ENCODE measurements at regions not wholly inside any gene's neighbourhood (a gene's known extent, or its start where the extent isn't known, plus 50 kb on each side); places are given as distances from the start of the nearest gene placed in this dataset.

DNA sequence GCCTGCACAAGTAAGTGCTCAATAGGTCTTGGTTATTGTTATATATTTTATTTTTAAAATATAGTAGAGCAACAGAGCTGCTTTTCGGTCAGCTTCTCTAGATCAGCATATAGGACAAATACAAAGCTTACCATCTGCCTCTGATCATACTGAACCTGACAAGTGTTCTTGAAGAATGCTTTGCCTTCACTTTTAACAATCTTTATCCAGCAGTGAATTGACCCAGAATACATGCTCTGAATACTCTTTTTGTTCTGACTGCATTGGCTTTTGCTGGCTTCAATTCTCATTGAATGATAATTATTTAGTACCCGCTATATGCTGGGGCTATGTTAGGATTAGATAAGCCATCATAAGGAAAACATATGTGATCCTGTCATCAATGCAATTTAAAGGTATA is 137.8 kb downstream of the DHRS2 start:
- no peaks in the 10 kb centered on the region for H3K9me2 ChIP-seq (replicated peaks; ENCODE audit: insufficient read depth)

DNA sequence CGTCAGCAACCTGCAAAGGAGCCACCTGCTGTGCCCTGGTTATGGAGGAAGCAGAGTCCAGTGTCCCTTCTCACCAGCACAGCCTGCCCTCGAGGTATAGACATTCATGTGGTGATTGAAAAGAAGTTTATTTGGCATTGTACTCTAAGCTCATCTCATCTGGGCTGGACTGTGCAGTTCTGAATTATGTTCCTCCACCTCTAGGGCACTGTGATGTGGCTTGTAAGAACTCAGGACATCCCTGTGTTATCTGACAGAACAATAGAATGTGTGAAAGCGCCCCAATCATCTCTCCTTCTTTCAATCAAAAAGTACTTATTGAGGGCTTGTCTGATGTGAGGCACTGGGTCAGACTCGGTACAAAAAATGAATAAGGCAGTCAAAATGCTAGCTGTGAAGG is 140.1 kb downstream of the DHRS2 start:
- H3K9me3 ChIP-seq (ENCODE audit: low read depth) = no peaks in the 10 kb centered on the region
- H3K36me3 ChIP-seq (replicated peaks; ENCODE audit: insufficient read depth, low read depth) = no peaks in the 10 kb centered on the region
- WGBS (ENCODE audit: low lambda C conversion rate, missing lambda C conversion rate) = 38% methylated on average over 4 of the region's 4 CpGs
- H3K9me2 ChIP-seq (replicated peaks; ENCODE audit: insufficient read depth) = no peaks in the 10 kb centered on the region
- no peaks in the 10 kb centered on the region for H3K4me1 ChIP-seq (ENCODE audit: insufficient read depth)
- H3K27me3 ChIP-seq = no peaks in the 10 kb centered on the region
- DNase-seq (ENCODE audit: low spot score) = no peak
- no peak overlapping the region for H3K4me3 ChIP-seq
- H3K79me2 ChIP-seq = no peaks in the 10 kb centered on the region
- H3K4me2 ChIP-seq = no peak overlapping the region
- no peak overlapping the region for H2AFZ ChIP-seq
- TF ChIP-seq EZH2phosphoT487 (IDR thresholded peaks at IDR 0.05; ENCODE audit: low read depth, severe bottlenecking, unreplicated experiment) (no peak), EZH2 (IDR thresholded peaks at IDR 0.05; ENCODE audit: borderline replicate concordance) (no peak)
- TF ChIP-seq, protein P1, sequence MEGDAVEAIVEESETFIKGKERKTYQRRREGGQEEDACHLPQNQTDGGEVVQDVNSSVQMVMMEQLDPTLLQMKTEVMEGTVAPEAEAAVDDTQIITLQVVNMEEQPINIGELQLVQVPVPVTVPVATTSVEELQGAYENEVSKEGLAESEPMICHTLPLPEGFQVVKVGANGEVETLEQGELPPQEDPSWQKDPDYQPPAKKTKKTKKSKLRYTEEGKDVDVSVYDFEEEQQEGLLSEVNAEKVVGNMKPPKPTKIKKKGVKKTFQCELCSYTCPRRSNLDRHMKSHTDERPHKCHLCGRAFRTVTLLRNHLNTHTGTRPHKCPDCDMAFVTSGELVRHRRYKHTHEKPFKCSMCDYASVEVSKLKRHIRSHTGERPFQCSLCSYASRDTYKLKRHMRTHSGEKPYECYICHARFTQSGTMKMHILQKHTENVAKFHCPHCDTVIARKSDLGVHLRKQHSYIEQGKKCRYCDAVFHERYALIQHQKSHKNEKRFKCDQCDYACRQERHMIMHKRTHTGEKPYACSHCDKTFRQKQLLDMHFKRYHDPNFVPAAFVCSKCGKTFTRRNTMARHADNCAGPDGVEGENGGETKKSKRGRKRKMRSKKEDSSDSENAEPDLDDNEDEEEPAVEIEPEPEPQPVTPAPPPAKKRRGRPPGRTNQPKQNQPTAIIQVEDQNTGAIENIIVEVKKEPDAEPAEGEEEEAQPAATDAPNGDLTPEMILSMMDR (IDR thresholded peaks at IDR 0.05; ENCODE audit: poor library complexity) = no peak
- no peaks in the 10 kb centered on the region for H4K20me1 ChIP-seq (ENCODE audit: insufficient read depth, poor library complexity, severe bottlenecking)
- H3K27ac ChIP-seq = no peak overlapping the region

More for the DNA sequence above, 137.8 kb downstream of the DHRS2 start:
- no peaks in the 10 kb centered on the region for H3K27me3 ChIP-seq
- H4K20me1 ChIP-seq (ENCODE audit: insufficient read depth, poor library complexity, severe bottlenecking) = no peaks in the 10 kb centered on the region
- H3K4me2 ChIP-seq = no peak overlapping the region
- H3K27ac ChIP-seq = no peak overlapping the region
- H2AFZ ChIP-seq = no peak overlapping the region
- no peak overlapping the region for H3K4me3 ChIP-seq
- TF ChIP-seq EZH2 (IDR thresholded peaks at IDR 0.05; ENCODE audit: borderline replicate concordance) (no peak), EZH2phosphoT487 (IDR thresholded peaks at IDR 0.05; ENCODE audit: low read depth, severe bottlenecking, unreplicated experiment) (no peak)
- TF ChIP-seq, protein P1 (IDR thresholded peaks at IDR 0.05; ENCODE audit: poor library complexity) = no peak
- WGBS (ENCODE audit: low lambda C conversion rate, missing lambda C conversion rate) = 74% methylated on average over 2 of the region's 2 CpGs
- no peaks in the 10 kb centered on the region for H3K36me3 ChIP-seq (replicated peaks; ENCODE audit: insufficient read depth, low read depth)
- no peaks in the 10 kb centered on the region for H3K9me3 ChIP-seq (ENCODE audit: low read depth)
- no peak for DNase-seq (ENCODE audit: low spot score)
- H3K4me1 ChIP-seq (ENCODE audit: insufficient read depth) = no peaks in the 10 kb centered on the region
- H3K79me2 ChIP-seq = no peaks in the 10 kb centered on the region

DNA sequence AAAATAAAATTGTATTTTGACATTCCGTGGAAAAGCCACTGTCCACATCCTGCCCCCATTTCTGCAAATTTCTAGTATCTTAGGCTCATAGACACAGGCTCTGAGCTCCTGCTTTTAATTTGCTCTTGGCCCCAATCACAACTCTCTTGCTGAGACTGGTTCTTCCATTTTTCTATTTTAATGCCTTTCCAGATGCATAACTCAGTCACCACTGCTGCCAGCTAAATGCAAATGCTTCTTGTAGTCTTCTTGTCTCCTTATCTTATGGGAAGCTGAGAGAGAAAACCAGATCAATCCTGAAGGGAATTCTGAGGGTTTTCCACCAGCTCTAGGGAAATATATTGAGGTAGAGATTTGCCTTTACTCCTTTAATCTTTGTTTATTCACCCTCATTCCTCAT is 149.0 kb downstream of the DHRS2 start:
- no peaks in the 10 kb centered on the region for H3K36me3 ChIP-seq (replicated peaks; ENCODE audit: insufficient read depth, low read depth)
- H3K9me2 ChIP-seq (replicated peaks; ENCODE audit: insufficient read depth) = no peaks in the 10 kb centered on the region
- WGBS (ENCODE audit: low lambda C conversion rate, missing lambda C conversion rate) = 83% methylated on average over 1 of the region's 1 CpG
- TF ChIP-seq EZH2phosphoT487 (IDR thresholded peaks at IDR 0.05; ENCODE audit: low read depth, severe bottlenecking, unreplicated experiment) = no peak
- TF ChIP-seq EZH2 (IDR thresholded peaks at IDR 0.05; ENCODE audit: borderline replicate concordance) = no peak
- TF ChIP-seq, protein P1 (IDR thresholded peaks at IDR 0.05; ENCODE audit: poor library complexity) = no peak
- H2AFZ ChIP-seq = no peak overlapping the region
- no peak overlapping the region for H3K4me3 ChIP-seq
- no peaks in the 10 kb centered on the region for H3K79me2 ChIP-seq
- H3K27me3 ChIP-seq = no peaks in the 10 kb centered on the region
- no peak overlapping the region for H3K4me2 ChIP-seq
- DNase-seq (ENCODE audit: low spot score) = no peak
- H3K27ac ChIP-seq = no peak overlapping the region
- H4K20me1 ChIP-seq (ENCODE audit: insufficient read depth, poor library complexity, severe bottlenecking) = no peaks in the 10 kb centered on the region
- H3K9me3 ChIP-seq (ENCODE audit: low read depth) = no peaks in the 10 kb centered on the region
- H3K4me1 ChIP-seq (ENCODE audit: insufficient read depth) = no peaks in the 10 kb centered on the region

DNA sequence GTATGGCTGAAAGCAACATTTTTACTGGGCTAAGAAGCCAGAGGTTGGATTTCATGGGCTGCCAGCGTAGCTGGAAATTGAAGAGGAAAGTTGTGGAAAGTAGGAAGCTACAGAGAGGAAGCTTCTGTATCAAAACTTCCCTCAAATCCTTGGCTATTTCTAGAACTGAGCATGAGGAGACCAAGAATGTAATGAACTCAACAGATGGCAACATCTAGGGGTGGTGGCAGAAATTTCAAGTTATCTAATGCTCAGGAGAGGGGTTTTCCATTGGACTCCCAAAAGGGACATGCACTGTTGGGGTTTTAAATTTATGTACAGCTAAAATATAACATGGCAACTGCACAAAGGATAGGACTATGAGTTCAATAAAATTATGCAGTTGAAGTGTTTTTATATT is 151.3 kb downstream of the DHRS2 start:
- no peaks in the 10 kb centered on the region for H3K36me3 ChIP-seq (replicated peaks; ENCODE audit: insufficient read depth, low read depth)
- no peak for DNase-seq (ENCODE audit: low spot score)
- WGBS (ENCODE audit: low lambda C conversion rate, missing lambda C conversion rate) = 38% methylated on average over 1 of the region's 1 CpG
- no peak overlapping the region for H2AFZ ChIP-seq
- no peaks in the 10 kb centered on the region for H3K4me1 ChIP-seq (ENCODE audit: insufficient read depth)
- no peaks in the 10 kb centered on the region for H3K79me2 ChIP-seq
- no peaks in the 10 kb centered on the region for H3K27me3 ChIP-seq
- no peak overlapping the region for H3K4me2 ChIP-seq
- no peaks in the 10 kb centered on the region for H3K9me3 ChIP-seq (ENCODE audit: low read depth)
- H4K20me1 ChIP-seq (ENCODE audit: insufficient read depth, poor library complexity, severe bottlenecking) = no peaks in the 10 kb centered on the region
- H3K27ac ChIP-seq = no peak overlapping the region
- no peak overlapping the region for H3K4me3 ChIP-seq
- no peaks in the 10 kb centered on the region for H3K9me2 ChIP-seq (replicated peaks; ENCODE audit: insufficient read depth)
- TF ChIP-seq, protein P1 (IDR thresholded peaks at IDR 0.05; ENCODE audit: poor library complexity) = no peak
- TF ChIP-seq EZH2 (IDR thresholded peaks at IDR 0.05; ENCODE audit: borderline replicate concordance) = no peak
- no peak for TF ChIP-seq EZH2phosphoT487 (IDR thresholded peaks at IDR 0.05; ENCODE audit: low read depth, severe bottlenecking, unreplicated experiment)
